Parathyroid adenoma (tissue), 2 donors: ENCODE measurements at regions not wholly inside any gene's neighbourhood (a gene's known extent, or its start where the extent isn't known, plus 50 kb on each side); places are given as distances from the start of the nearest gene placed in this dataset.

Experiments used
- H2AFZ ChIP-seq: fragments of 300-600 bp; sonication (generic); one replicate; pipeline ENCODE4 v1.7.0; 2017; ENCODE audit warnings: antibody characterized with exemption, mild to moderate bottlenecking
- H3K27ac ChIP-seq: fragments of 300-600 bp; sonication (generic); one replicate; pipeline ENCODE4 v1.7.0; 2017
- H3K27me3 ChIP-seq: fragments of 300-600 bp; sonication (generic); one replicate; pipeline ENCODE4 v1.7.0; 2017; ENCODE audit warnings: low read length; ENCODE audit not compliant: control insufficient read depth, insufficient read depth
- H3K36me3 ChIP-seq: fragments of 300-600 bp; sonication (generic); one replicate; pipeline ENCODE4 v1.7.0; 2017; ENCODE audit warnings: low read length; ENCODE audit not compliant: control insufficient read depth, insufficient read depth
- H3K4me1 ChIP-seq: fragments of 300-600 bp; sonication (generic); one replicate; pipeline ENCODE4 v1.7.0; 2017; ENCODE audit warnings: control low read depth
- H3K4me2 ChIP-seq: fragments of 300-600 bp; sonication (generic); one replicate; pipeline ENCODE4 v1.7.0; 2017; ENCODE audit warnings: low read length
- H3K4me3 ChIP-seq: fragments of 300-600 bp; sonication (generic); one replicate; pipeline ENCODE4 v1.7.0; 2017; ENCODE audit warnings: low read depth, low read length
- H3K79me2 ChIP-seq: fragments of 300-600 bp; sonication (generic); one replicate; pipeline ENCODE4 v1.7.0; 2017; ENCODE audit warnings: control low read depth
- H3K9ac ChIP-seq: fragments of 300-600 bp; sonication (generic); one replicate; pipeline ENCODE4 v1.7.0; 2017; ENCODE audit warnings: mild to moderate bottlenecking
- H3K9me3 ChIP-seq: fragments of 300-600 bp; sonication (generic); one replicate; pipeline ENCODE4 v1.7.0; 2017; ENCODE audit warnings: low read length; ENCODE audit not compliant: control insufficient read depth
- CTCF ChIP-seq: fragments of 300-600 bp; sonication (generic); IDR thresholded peaks from one replicate; pipeline ENCODE4 v1.7.0; 2017; ENCODE audit warnings: antibody characterized with exemption, mild to moderate bottlenecking
- donor health status: primary hyperparathyroidism.

- H3K79me2 ChIP-seq: no peaks in the 10 kb centered on the region
Observed at GRCh38 chrX:45630078-45630477, 429.4 kb upstream of the DIPK2B start.

GRCh38 chrX:45628041-45628440, 427.4 kb upstream of the DIPK2B start:
- H3K27me3 ChIP-seq: no peaks in the 10 kb centered on the region
- H3K79me2 ChIP-seq: no peaks in the 10 kb centered on the region
- H3K27ac ChIP-seq: no peak overlapping the region
- H3K9ac ChIP-seq: no peak overlapping the region
- H3K9me3 ChIP-seq: no peaks in the 10 kb centered on the region
- H3K4me1 ChIP-seq: no peaks in the 10 kb centered on the region
- H3K36me3 ChIP-seq: no peaks in the 10 kb centered on the region
- H2AFZ ChIP-seq: no peak overlapping the region
- H3K4me2 ChIP-seq: no peak overlapping the region
- H3K4me3 ChIP-seq: no peak overlapping the region
- no peak for TF ChIP-seq CTCF

More at GRCh38 chrX:45630078-45630477, 429.4 kb upstream of the DIPK2B start:
- no peaks in the 10 kb centered on the region for H3K9me3 ChIP-seq
- H3K4me1 ChIP-seq: no peaks in the 10 kb centered on the region
- H3K36me3 ChIP-seq: no peaks in the 10 kb centered on the region
- no peak overlapping the region for H2AFZ ChIP-seq
- no peaks in the 10 kb centered on the region for H3K27me3 ChIP-seq
- no peak overlapping the region for H3K9ac ChIP-seq
- H3K4me3 ChIP-seq: no peak overlapping the region
- no peak for TF ChIP-seq CTCF
- H3K4me2 ChIP-seq: no peak overlapping the region
- no peak overlapping the region for H3K27ac ChIP-seq

DNA sequence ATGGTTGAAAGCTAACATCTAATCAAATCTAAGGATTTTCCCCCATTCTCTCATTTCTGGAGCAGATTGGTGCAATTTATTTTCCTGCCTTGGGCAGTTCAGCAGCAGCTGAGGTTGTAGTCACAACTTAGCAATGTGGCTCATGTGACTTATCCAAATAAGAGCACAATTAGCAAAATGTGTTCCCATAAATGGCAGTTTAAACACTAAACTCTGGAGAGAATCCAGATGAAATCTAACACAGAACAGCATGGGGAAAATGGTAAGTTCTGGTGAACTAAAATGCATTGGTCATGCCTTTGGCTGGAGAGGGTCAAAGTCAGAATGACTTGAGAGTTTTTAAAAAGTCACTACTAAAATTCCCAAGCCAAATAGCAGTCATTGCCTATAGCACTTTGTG, 422.6 kb upstream of the DIPK2B start:
- Histone ChIP-seq H3K4me1 (no peaks in the 10 kb centered on the region), H3K9me3 (no peaks in the 10 kb centered on the region), H3K4me3 (no peak overlapping the region), H3K4me2 (no peak overlapping the region), H3K27me3 (no peaks in the 10 kb centered on the region), H2AFZ (no peak overlapping the region), H3K79me2 (no peaks in the 10 kb centered on the region), H3K27ac (no peak overlapping the region), H3K36me3 (no peaks in the 10 kb centered on the region), H3K9ac (no peak overlapping the region)
- TF ChIP-seq CTCF: no peak

GRCh38 chrX:45622538-45622937, 421.9 kb upstream of the DIPK2B start:
- no peaks in the 10 kb centered on the region for H3K36me3 ChIP-seq
- H3K27me3 ChIP-seq: no peaks in the 10 kb centered on the region
- H3K4me1 ChIP-seq: no peaks in the 10 kb centered on the region
- no peak for TF ChIP-seq CTCF
- H3K27ac ChIP-seq: no peak overlapping the region
- no peaks in the 10 kb centered on the region for H3K79me2 ChIP-seq
- H3K9me3 ChIP-seq: no peaks in the 10 kb centered on the region
- H2AFZ ChIP-seq: no peak overlapping the region
- H3K9ac ChIP-seq: no peak overlapping the region
- no peak overlapping the region for H3K4me2 ChIP-seq
- H3K4me3 ChIP-seq: no peak overlapping the region

- no peak overlapping the region for H3K4me3 ChIP-seq
- no peak overlapping the region for H3K27ac ChIP-seq
- no peaks in the 10 kb centered on the region for H3K27me3 ChIP-seq
- H3K36me3 ChIP-seq: no peaks in the 10 kb centered on the region
- no peaks in the 10 kb centered on the region for H3K4me1 ChIP-seq
- no peaks in the 10 kb centered on the region for H3K79me2 ChIP-seq
- no peak overlapping the region for H3K9ac ChIP-seq
- no peak overlapping the region for H2AFZ ChIP-seq
- H3K4me2 ChIP-seq: no peak overlapping the region
- TF ChIP-seq CTCF: no peak
- no peaks in the 10 kb centered on the region for H3K9me3 ChIP-seq
Observed at GRCh38 chrX:45622042-45622423, 421.4 kb upstream of the DIPK2B start.
